ENCODE measurements at regions not wholly inside any gene's neighbourhood (a gene's known extent, or its start where the extent isn't known, plus 50 kb on each side); places are given as distances from the start of the nearest gene placed in this dataset.

DNA sequence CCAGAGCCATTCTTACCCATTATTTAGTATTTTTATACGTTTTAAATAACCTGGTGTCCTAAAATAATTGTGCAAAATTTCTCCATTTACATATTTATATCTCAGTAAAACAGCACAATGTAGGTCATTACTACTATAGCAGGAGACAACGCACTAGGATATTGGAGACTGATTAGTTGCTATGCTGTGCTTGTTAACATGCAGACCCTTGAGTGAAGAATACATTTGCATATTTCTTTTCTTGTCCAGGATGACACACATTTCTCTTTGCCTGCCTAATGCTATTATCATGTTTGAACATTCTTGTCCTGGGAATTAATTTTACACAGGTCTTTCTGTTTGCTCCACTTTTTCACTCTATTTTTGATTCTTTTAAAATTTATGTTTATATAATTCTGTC lies 823.8 kb upstream of the ATXN8OS start:
- no peaks in the 10 kb centered on the region for H3K79me2 ChIP-seq (ENCODE audit: low read length)
- no peak overlapping the region for H3K27ac ChIP-seq (ENCODE audit: low read length)
- no peak for DNase-seq
- no peaks in the 10 kb centered on the region for H3F3A ChIP-seq (ENCODE audit: insufficient read depth, low read length)
- H4K20me1 ChIP-seq (ENCODE audit: insufficient read depth, low read length): no peaks in the 10 kb centered on the region
- no peaks in the 10 kb centered on the region for H3K4me1 ChIP-seq (ENCODE audit: low read length)
- no peak overlapping the region for H3K4me3 ChIP-seq (ENCODE audit: low read length)
- H2AFZ ChIP-seq (ENCODE audit: low read length): no peak overlapping the region
- no peaks in the 10 kb centered on the region for H3K27me3 ChIP-seq (replicated peaks; ENCODE audit: insufficient read depth, low read length)
- H3K9me2 ChIP-seq (replicated peaks; ENCODE audit: insufficient read depth, low read length): no peaks in the 10 kb centered on the region
- TF ChIP-seq, protein P1, sequence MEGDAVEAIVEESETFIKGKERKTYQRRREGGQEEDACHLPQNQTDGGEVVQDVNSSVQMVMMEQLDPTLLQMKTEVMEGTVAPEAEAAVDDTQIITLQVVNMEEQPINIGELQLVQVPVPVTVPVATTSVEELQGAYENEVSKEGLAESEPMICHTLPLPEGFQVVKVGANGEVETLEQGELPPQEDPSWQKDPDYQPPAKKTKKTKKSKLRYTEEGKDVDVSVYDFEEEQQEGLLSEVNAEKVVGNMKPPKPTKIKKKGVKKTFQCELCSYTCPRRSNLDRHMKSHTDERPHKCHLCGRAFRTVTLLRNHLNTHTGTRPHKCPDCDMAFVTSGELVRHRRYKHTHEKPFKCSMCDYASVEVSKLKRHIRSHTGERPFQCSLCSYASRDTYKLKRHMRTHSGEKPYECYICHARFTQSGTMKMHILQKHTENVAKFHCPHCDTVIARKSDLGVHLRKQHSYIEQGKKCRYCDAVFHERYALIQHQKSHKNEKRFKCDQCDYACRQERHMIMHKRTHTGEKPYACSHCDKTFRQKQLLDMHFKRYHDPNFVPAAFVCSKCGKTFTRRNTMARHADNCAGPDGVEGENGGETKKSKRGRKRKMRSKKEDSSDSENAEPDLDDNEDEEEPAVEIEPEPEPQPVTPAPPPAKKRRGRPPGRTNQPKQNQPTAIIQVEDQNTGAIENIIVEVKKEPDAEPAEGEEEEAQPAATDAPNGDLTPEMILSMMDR (IDR thresholded peaks at IDR 0.05; ENCODE audit: low read length): no peak
- TF ChIP-seq EZH2phosphoT487 (IDR thresholded peaks at IDR 0.05; ENCODE audit: low read length) (no peak), EZH2 (optimal IDR thresholded peaks at IDR 0.05; ENCODE audit: low read depth, low read length) (no peak)
- H3K4me2 ChIP-seq (ENCODE audit: low read depth, low read length): no peak overlapping the region
- no peaks in the 10 kb centered on the region for H3K36me3 ChIP-seq (replicated peaks; ENCODE audit: insufficient read depth, low read length)
- no peak overlapping the region for H3K9ac ChIP-seq (ENCODE audit: low read length)
- H3K9me3 ChIP-seq (replicated peaks; ENCODE audit: insufficient read depth, low read length): no peaks in the 10 kb centered on the region

DNA sequence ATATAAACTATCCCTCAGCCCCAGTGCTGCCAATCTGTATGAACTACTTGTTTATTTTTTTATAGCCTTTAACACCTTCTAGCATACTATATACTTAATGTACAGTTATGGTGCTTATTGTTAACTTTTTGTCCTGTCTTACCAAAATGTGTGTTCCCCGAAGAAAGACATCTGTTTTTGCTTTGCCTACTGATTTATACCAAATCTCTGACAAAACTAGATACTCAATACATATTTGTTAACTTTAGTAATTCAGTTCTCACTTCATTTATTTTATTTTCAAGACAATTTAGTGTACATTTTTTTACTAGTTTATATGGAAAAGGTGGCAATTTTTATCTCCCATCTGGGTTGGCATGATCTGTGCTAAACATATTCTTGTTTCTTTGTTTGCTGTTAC lies 824.3 kb upstream of the ATXN8OS start:
- H2AFZ ChIP-seq (ENCODE audit: low read length): no peak overlapping the region
- H3K4me3 ChIP-seq (ENCODE audit: low read length): no peak overlapping the region
- no peaks in the 10 kb centered on the region for H3K79me2 ChIP-seq (ENCODE audit: low read length)
- H3K4me2 ChIP-seq (ENCODE audit: low read depth, low read length): no peak overlapping the region
- no peaks in the 10 kb centered on the region for H3F3A ChIP-seq (ENCODE audit: insufficient read depth, low read length)
- no peak overlapping the region for H3K9ac ChIP-seq (ENCODE audit: low read length)
- H3K4me1 ChIP-seq (ENCODE audit: low read length): no peaks in the 10 kb centered on the region
- TF ChIP-seq, protein P1 (IDR thresholded peaks at IDR 0.05; ENCODE audit: low read length): no peak
- no peaks in the 10 kb centered on the region for H3K9me2 ChIP-seq (replicated peaks; ENCODE audit: insufficient read depth, low read length)
- no peaks in the 10 kb centered on the region for H3K9me3 ChIP-seq (replicated peaks; ENCODE audit: insufficient read depth, low read length)
- no peak for DNase-seq
- H3K27ac ChIP-seq (ENCODE audit: low read length): no peak overlapping the region
- H4K20me1 ChIP-seq (ENCODE audit: insufficient read depth, low read length): no peaks in the 10 kb centered on the region
- no peaks in the 10 kb centered on the region for H3K27me3 ChIP-seq (replicated peaks; ENCODE audit: insufficient read depth, low read length)
- no peaks in the 10 kb centered on the region for H3K36me3 ChIP-seq (replicated peaks; ENCODE audit: insufficient read depth, low read length)

DNA sequence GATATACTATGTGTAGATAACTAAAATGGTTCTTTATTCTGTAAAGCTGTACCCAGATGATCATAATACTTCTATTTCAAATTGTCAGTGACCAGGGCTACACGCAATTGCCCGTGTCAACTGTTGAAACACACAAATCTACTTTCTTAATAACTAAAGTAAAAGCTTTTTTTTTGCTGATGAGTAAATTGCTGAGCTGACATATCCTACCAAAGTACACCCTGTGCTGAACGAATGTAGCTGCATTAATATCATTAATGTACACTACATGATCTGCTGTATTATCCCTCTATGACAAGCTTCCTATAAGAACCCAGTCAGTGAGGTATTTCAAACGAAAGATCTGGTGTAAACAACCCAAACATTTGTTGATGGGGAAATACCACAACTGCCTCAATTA lies 827.2 kb upstream of the ATXN8OS start:
- Histone ChIP-seq H3K27me3 (replicated peaks; ENCODE audit: insufficient read depth, low read length) (no peaks in the 10 kb centered on the region), H2AFZ (ENCODE audit: low read length) (no peak overlapping the region), H3K36me3 (replicated peaks; ENCODE audit: insufficient read depth, low read length) (no peaks in the 10 kb centered on the region), H3K9me2 (replicated peaks; ENCODE audit: insufficient read depth, low read length) (no peaks in the 10 kb centered on the region), H3F3A (ENCODE audit: insufficient read depth, low read length) (no peaks in the 10 kb centered on the region), H4K20me1 (ENCODE audit: insufficient read depth, low read length) (no peaks in the 10 kb centered on the region), H3K4me3 (ENCODE audit: low read length) (no peak overlapping the region), H3K9ac (ENCODE audit: low read length) (no peak overlapping the region), H3K79me2 (ENCODE audit: low read length) (no peaks in the 10 kb centered on the region), H3K4me2 (ENCODE audit: low read depth, low read length) (no peak overlapping the region), H3K9me3 (replicated peaks; ENCODE audit: insufficient read depth, low read length) (no peaks in the 10 kb centered on the region), H3K4me1 (ENCODE audit: low read length) (no peaks in the 10 kb centered on the region), H3K27ac (ENCODE audit: low read length) (no peak overlapping the region)
- DNase-seq: no peak
- TF ChIP-seq EZH2 (optimal IDR thresholded peaks at IDR 0.05; ENCODE audit: low read depth, low read length): no peak
- TF ChIP-seq, protein P1 (IDR thresholded peaks at IDR 0.05; ENCODE audit: low read length): no peak
- TF ChIP-seq EZH2phosphoT487 (IDR thresholded peaks at IDR 0.05; ENCODE audit: low read length): no peak
